Muscle of leg (tissue), 3 donors: ENCODE measurements at regions not wholly inside any gene's neighbourhood (a gene's known extent, or its start where the extent isn't known, plus 50 kb on each side); places are given as distances from the start of the nearest gene placed in this dataset.

Experiments used
- DNase-seq: peaks from one replicate; pipeline ENCODE4 v3.0.0; 2013
- H3K27ac ChIP-seq: one replicate; pipeline ENCODE4 v1.5.1; 2013; ENCODE audit warnings: mild to moderate bottlenecking, low read length, control low read depth
- H3K27me3 ChIP-seq: one replicate; pipeline ENCODE4 v1.6.1; 2013; ENCODE audit warnings: low read length; ENCODE audit not compliant: control insufficient read depth, insufficient read depth
- H3K36me3 ChIP-seq: one replicate; pipeline ENCODE4 v1.6.1; 2013; ENCODE audit warnings: low read length; ENCODE audit not compliant: control insufficient read depth, insufficient read depth
- H3K4me1 ChIP-seq: one replicate; pipeline ENCODE4 v1.6.1; 2013; ENCODE audit warnings: low read length; ENCODE audit not compliant: control insufficient read depth, insufficient read depth
- H3K4me3 ChIP-seq: one replicate; pipeline ENCODE4 v1.5.1; 2013; ENCODE audit warnings: low read length, control low read depth
- H3K9me3 ChIP-seq: replicated peaks from 2 replicates; pipeline ENCODE4 v1.6.1; 2013; ENCODE audit warnings: low read depth, low read length; ENCODE audit not compliant: control insufficient read depth
- WGBS: methylation state at CpG from one replicate; pipeline ENCODE4 v1.1.5; 2013; ENCODE audit warnings: missing lambda C conversion rate; ENCODE audit not compliant: insufficient coverage; 5-methylcytosine and 5-hydroxymethylcytosine counted together

GRCh38 chrX:45731448-45731847 is 530.8 kb upstream of the DIPK2B start:
- H3K27ac ChIP-seq, result no peak overlapping the region
- no peaks in the 10 kb centered on the region for H3K4me1 ChIP-seq
- no peak overlapping the region for H3K4me3 ChIP-seq
- no peaks in the 10 kb centered on the region for H3K9me3 ChIP-seq
- no peak for DNase-seq
- no peaks in the 10 kb centered on the region for H3K36me3 ChIP-seq
- H3K27me3 ChIP-seq, result peaks cover 8% of the 10 kb centered on the region
- WGBS, result 87% methylated on average over 5 of the region's 10 CpGs

GRCh38 chrX:45727761-45728160 is 527.1 kb upstream of the DIPK2B start:
- no peaks in the 10 kb centered on the region for H3K9me3 ChIP-seq
- H3K36me3 ChIP-seq, result no peaks in the 10 kb centered on the region
- H3K4me1 ChIP-seq, result no peaks in the 10 kb centered on the region
- peaks cover 7% of the 10 kb centered on the region for H3K27me3 ChIP-seq
- no peak overlapping the region for H3K27ac ChIP-seq
- no peak for DNase-seq
- H3K4me3 ChIP-seq, result no peak overlapping the region
- no CpG with 5 or more reads among the region's 1 CpG for WGBS

DNA sequence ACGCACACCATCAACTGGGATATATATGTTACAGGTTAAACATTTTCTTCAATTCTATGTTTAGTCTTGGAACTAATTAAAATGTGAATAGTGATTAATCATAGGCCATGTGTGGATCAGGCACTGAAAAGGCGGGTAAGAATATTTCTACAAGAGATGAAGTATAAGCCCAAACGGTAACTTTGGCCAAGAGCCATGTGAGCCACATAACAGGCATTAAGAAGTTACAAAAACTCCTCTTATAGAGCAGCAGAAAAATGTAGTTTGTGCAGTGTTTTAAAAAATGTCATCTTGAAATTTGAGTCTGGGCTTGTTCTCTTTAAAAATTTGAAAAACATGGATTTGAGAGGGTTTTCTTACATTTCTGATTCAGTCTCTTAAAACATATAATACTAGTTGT is 521.8 kb upstream of the DIPK2B start:
- no peaks in the 10 kb centered on the region for H3K4me1 ChIP-seq
- WGBS, result no CpG with 5 or more reads among the region's 3 CpGs
- peaks cover 7% of the 10 kb centered on the region for H3K27me3 ChIP-seq
- no peaks in the 10 kb centered on the region for H3K36me3 ChIP-seq
- no peak for DNase-seq
- H3K9me3 ChIP-seq, result no peaks in the 10 kb centered on the region
- no peak overlapping the region for H3K4me3 ChIP-seq
- no peak overlapping the region for H3K27ac ChIP-seq

- Histone ChIP-seq H3K27ac (no peak overlapping the region), H3K36me3 (no peaks in the 10 kb centered on the region), H3K4me3 (no peak overlapping the region), H3K27me3 (peaks cover 9% of the 10 kb centered on the region), H3K4me1 (no peaks in the 10 kb centered on the region), H3K9me3 (no peaks in the 10 kb centered on the region)
- DNase-seq, result no peak
- 80% methylated on average over 1 of the region's 4 CpGs for WGBS
Measured at GRCh38 chrX:45719751-45720501, 519.2 kb upstream of the DIPK2B start.

DNA sequence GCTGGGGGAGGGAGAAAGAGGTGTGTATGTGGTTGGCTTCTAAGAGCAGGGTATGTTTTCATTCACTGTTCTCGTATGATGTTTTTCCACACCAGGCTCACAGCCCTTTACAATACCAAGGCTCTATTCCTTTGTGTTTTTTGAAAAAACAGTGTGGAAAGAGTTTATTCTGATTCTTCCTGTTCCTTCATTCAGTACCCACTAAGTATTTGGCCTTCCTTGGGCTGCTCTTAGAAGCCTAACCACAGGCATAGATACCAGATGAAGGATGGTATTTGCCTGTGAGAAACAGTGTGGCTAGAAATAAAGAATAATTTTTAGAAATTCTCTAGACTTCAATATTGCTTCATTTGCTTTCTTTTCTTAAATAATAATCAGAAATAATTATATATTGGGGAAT is 518.0 kb upstream of the DIPK2B start:
- no peak for DNase-seq
- WGBS, result no CpG with 5 or more reads among the region's 1 CpG
- Histone ChIP-seq H3K27ac (no peak overlapping the region), H3K4me1 (no peaks in the 10 kb centered on the region), H3K27me3 (peaks cover 11% of the 10 kb centered on the region), H3K4me3 (no peak overlapping the region), H3K36me3 (no peaks in the 10 kb centered on the region), H3K9me3 (no peaks in the 10 kb centered on the region)

DNA sequence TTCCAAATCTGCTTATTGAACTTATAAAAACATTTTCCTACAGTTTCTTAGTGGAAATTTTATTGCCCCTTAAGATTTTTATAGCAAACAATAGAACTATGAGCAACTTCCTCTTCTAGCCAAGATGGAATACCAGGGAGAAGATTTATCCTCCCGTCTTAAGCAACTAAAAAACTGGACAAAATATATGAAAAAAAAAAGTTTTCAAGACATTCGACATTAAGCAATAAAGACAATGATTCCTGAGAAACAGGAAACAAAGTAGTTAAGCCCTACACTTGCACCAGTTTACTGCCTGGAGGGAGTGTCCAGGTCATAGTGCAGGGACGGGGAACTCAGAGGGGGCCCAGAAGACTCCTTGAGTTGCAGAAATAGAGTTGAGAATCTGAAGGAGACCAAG is 516.1 kb upstream of the DIPK2B start:
- Histone ChIP-seq H3K9me3 (no peaks in the 10 kb centered on the region), H3K4me1 (no peaks in the 10 kb centered on the region), H3K27ac (no peak overlapping the region), H3K36me3 (no peaks in the 10 kb centered on the region), H3K4me3 (no peak overlapping the region), H3K27me3 (peaks cover 14% of the 10 kb centered on the region)
- no peak for DNase-seq
- 38% methylated on average over 1 of the region's 3 CpGs for WGBS

GRCh38 chrX:45715748-45716147 is 515.1 kb upstream of the DIPK2B start:
- 47% methylated on average over 1 of the region's 1 CpG for WGBS
- Histone ChIP-seq H3K4me3 (no peak overlapping the region), H3K27ac (no peak overlapping the region), H3K9me3 (no peaks in the 10 kb centered on the region), H3K4me1 (no peaks in the 10 kb centered on the region), H3K27me3 (peaks cover 14% of the 10 kb centered on the region), H3K36me3 (no peaks in the 10 kb centered on the region)
- DNase-seq, result no peak

DNA sequence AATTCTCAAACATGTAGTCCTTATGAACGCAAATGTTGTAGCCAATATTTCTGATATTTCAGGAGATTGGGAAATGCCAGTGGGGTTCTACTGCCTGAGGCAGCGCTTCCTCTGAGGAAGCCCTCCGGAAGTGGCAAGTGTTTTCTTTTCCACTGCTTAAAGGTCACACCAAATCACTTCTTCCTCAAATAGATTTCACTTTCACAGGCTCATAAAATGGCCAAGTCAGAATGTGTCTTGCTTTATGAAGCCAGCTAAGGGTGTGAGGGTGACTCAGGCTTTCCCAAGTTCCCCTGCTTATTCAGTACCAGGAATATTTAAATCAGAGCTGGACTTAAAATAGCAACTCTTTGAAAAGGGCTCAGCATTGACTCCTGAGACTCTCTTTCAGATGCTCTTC is 514.2 kb upstream of the DIPK2B start:
- no CpG with 5 or more reads among the region's 3 CpGs for WGBS
- H3K36me3 ChIP-seq, result no peaks in the 10 kb centered on the region
- H3K4me3 ChIP-seq, result no peak overlapping the region
- no peaks in the 10 kb centered on the region for H3K9me3 ChIP-seq
- DNase-seq, result peak; percentile 53
- no peaks in the 10 kb centered on the region for H3K4me1 ChIP-seq
- H3K27ac ChIP-seq, result no peak overlapping the region
- peaks cover 18% of the 10 kb centered on the region for H3K27me3 ChIP-seq

- Histone ChIP-seq H3K36me3 (no peaks in the 10 kb centered on the region), H3K27me3 (peaks cover 14% of the 10 kb centered on the region), H3K4me1 (no peaks in the 10 kb centered on the region), H3K9me3 (no peaks in the 10 kb centered on the region), H3K27ac (no peak overlapping the region), H3K4me3 (no peak overlapping the region)
- WGBS, result 20% methylated on average over 1 of the region's 1 CpG
- DNase-seq, result no peak
Measured at GRCh38 chrX:45712067-45712466, 511.4 kb upstream of the DIPK2B start.

GRCh38 chrX:45711231-45711630 is 510.6 kb upstream of the DIPK2B start:
- no peaks in the 10 kb centered on the region for H3K4me1 ChIP-seq
- DNase-seq, result no peak
- H3K27me3 ChIP-seq, result peaks cover 13% of the 10 kb centered on the region
- WGBS, result 62% methylated on average over 4 of the region's 5 CpGs
- no peak overlapping the region for H3K27ac ChIP-seq
- no peak overlapping the region for H3K4me3 ChIP-seq
- no peaks in the 10 kb centered on the region for H3K36me3 ChIP-seq
- no peaks in the 10 kb centered on the region for H3K9me3 ChIP-seq
